GM19463 (cell line): ENCODE measurements at regions not wholly inside any gene's neighbourhood (a gene's known extent, or its start where the extent isn't known, plus 50 kb on each side); places are given as distances from the start of the nearest gene placed in this dataset.
"Not testable (repeated sequence)": the region's sequence is repeated elsewhere in the genome, so short reads cannot be mapped to it uniquely, and the experiment has no call there.

Experiments
- ATAC-seq: cut with Tn5 transposase; IDR thresholded peaks from one replicate; pipeline ENCODE4 v1.9.1; 2021; ENCODE audit warnings: mild to moderate bottlenecking, moderate library complexity; ENCODE audit not compliant: unreplicated experiment

- ATAC-seq: no peak
Measured at GRCh38 chr15:62869116-62869515, 173.4 kb upstream of the TPM1 start.

GRCh38 chr15:62870216-62870615 lies 172.3 kb upstream of the TPM1 start:
- ATAC-seq: no peak

GRCh38 chr15:62870701-62871100 lies 171.8 kb upstream of the TPM1 start:
- not testable (repeated sequence) for ATAC-seq

GRCh38 chr15:62873203-62873602 lies 169.3 kb upstream of the TPM1 start:
- no peak for ATAC-seq

- ATAC-seq: no peak
Measured at GRCh38 chr15:62874064-62874463, 168.5 kb upstream of the TPM1 start.

GRCh38 chr15:62874959-62875625 lies 167.5 kb upstream of the TPM1 start:
- no peak for ATAC-seq

GRCh38 chr15:62875626-62876021 lies 166.9 kb upstream of the TPM1 start:
- no peak for ATAC-seq

GRCh38 chr15:62877276-62877857 lies 165.2 kb upstream of the TPM1 start:
- ATAC-seq: no peak

- ATAC-seq: no peak
Measured at GRCh38 chr15:62878070-62878469, 164.5 kb upstream of the TPM1 start.

GRCh38 chr15:62879770-62880169 lies 162.8 kb upstream of the TPM1 start:
- ATAC-seq: no peak

- ATAC-seq: no peak
Measured at GRCh38 chr15:62880278-62880677, 162.3 kb upstream of the TPM1 start.

- no peak for ATAC-seq
Measured at GRCh38 chr15:62881056-62881455, 161.5 kb upstream of the TPM1 start.

- no peak for ATAC-seq
Measured at GRCh38 chr15:62883938-62884479, 158.5 kb upstream of the TPM1 start.

- no peak for ATAC-seq
Measured at GRCh38 chr15:62886431-62887071, 156.0 kb upstream of the TPM1 start.

GRCh38 chr15:62887113-62887570 lies 155.4 kb upstream of the TPM1 start:
- ATAC-seq: no peak

GRCh38 chr15:62888623-62889022 lies 153.9 kb upstream of the TPM1 start:
- no peak for ATAC-seq

- no peak for ATAC-seq
Measured at GRCh38 chr15:62889141-62889661, 153.3 kb upstream of the TPM1 start.

- ATAC-seq: no peak
Measured at GRCh38 chr15:62889734-62890505, 152.6 kb upstream of the TPM1 start.

- no peak for ATAC-seq
Measured at GRCh38 chr15:62894322-62895085, 148.0 kb upstream of the TPM1 start.

GRCh38 chr15:62895139-62895866 lies 147.2 kb upstream of the TPM1 start:
- ATAC-seq: no peak
